ENCODE measurements at regions not wholly inside any gene's neighbourhood (a gene's known extent, or its start where the extent isn't known, plus 50 kb on each side); places are given as distances from the start of the nearest gene placed in this dataset.

DNA sequence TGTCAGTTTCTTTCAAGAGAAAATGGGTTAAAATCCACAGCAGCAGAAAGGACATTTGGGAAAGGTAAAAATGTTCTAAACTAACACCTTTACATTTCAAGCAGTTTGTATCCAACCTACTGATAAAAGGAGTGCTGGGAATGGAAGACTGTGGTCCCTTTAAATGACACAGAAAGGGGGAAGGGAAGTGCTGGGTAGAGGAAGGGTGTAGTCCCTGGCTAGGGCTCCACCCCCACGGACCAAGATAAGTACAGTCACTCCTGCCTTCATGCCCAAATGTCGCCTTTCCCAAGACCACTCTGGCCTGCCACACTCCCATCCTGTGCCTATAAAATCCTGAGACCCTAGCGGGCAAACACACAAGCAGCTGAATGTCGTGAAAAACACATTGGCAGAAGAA lies 350.9 kb upstream of the POU1F1 start:
- no peak for ATAC-seq
- 38% methylated on average over 2 of the region's 4 CpGs; no CpG with 5 or more reads in 1 of the 2 donors for WGBS, 2 donors (ENCODE audit: low coverage in 1 of 2)

DNA sequence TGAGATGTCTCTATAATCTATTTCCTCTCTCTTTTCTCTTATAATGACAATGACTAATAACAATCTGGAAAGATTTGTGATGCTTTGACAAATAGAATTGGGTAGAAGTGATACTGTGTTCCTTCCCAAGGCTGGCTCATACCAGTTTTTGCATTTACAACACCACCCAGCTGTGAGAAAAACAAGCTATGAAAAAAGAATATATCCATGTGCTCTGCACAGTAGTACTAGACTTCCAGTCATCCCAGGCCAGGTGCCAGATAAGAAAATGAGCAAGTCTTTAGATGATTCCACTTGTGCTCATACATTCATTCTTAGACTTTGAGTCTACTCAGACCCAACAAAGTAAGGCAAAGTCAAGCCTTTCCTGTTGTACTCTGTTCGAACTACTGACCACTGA lies 350.2 kb upstream of the POU1F1 start:
- TF ChIP-seq, protein P1, sequence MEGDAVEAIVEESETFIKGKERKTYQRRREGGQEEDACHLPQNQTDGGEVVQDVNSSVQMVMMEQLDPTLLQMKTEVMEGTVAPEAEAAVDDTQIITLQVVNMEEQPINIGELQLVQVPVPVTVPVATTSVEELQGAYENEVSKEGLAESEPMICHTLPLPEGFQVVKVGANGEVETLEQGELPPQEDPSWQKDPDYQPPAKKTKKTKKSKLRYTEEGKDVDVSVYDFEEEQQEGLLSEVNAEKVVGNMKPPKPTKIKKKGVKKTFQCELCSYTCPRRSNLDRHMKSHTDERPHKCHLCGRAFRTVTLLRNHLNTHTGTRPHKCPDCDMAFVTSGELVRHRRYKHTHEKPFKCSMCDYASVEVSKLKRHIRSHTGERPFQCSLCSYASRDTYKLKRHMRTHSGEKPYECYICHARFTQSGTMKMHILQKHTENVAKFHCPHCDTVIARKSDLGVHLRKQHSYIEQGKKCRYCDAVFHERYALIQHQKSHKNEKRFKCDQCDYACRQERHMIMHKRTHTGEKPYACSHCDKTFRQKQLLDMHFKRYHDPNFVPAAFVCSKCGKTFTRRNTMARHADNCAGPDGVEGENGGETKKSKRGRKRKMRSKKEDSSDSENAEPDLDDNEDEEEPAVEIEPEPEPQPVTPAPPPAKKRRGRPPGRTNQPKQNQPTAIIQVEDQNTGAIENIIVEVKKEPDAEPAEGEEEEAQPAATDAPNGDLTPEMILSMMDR (IDR thresholded peaks at IDR 0.05) = no peak
- TF ChIP-seq EP300 (IDR thresholded peaks at IDR 0.05) (no peak), POLR2AphosphoS5 (IDR thresholded peaks at IDR 0.05) (no peak), POLR2A (IDR thresholded peaks at IDR 0.05) (no peak)
- no peaks in the 10 kb centered on the region for H3K4me1 ChIP-seq
- H3K4me3 ChIP-seq = no peak overlapping the region
- no peaks in the 10 kb centered on the region for H3K9me3 ChIP-seq
- 62% methylated on average over 1 of the region's 1 CpG; no CpG with 5 or more reads in 1 of the 2 donors for WGBS, 2 donors (ENCODE audit: low coverage in 1 of 2)
- no peaks in the 10 kb centered on the region for H3K36me3 ChIP-seq
- no peaks in the 10 kb centered on the region for H3K27me3 ChIP-seq
- no peak overlapping the region for H3K27ac ChIP-seq
- ATAC-seq = no peak

More for the DNA sequence above, 350.9 kb upstream of the POU1F1 start:
- no peak overlapping the region for H3K27ac ChIP-seq
- TF ChIP-seq EP300 (IDR thresholded peaks at IDR 0.05) = no peak
- TF ChIP-seq POLR2AphosphoS5 (IDR thresholded peaks at IDR 0.05) = no peak
- TF ChIP-seq POLR2A (IDR thresholded peaks at IDR 0.05) = no peak
- TF ChIP-seq, protein P1 (IDR thresholded peaks at IDR 0.05) = no peak
- H3K4me3 ChIP-seq = no peak overlapping the region
- no peaks in the 10 kb centered on the region for H3K36me3 ChIP-seq
- H3K4me1 ChIP-seq = no peaks in the 10 kb centered on the region
- no peaks in the 10 kb centered on the region for H3K27me3 ChIP-seq
- no peaks in the 10 kb centered on the region for H3K9me3 ChIP-seq

DNA sequence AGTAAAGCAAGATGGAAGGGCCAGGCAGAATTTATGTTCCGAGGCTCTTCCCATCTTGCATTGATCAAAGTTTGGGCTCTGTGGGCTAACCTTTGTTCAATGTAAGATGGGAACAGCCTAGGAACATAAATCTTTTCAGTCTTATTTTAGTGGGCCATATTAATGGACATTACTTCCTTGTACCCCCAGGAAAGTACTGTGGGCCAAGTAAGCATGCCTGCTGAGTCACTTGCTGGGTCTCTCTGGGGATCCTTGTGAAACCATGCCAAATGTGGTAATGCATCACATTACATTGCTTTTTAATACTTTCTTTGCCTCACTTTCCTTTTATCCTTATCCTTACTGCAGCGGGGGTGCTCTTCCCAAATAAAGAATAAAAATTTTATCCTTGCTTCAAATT lies 349.5 kb upstream of the POU1F1 start:
- TF ChIP-seq POLR2AphosphoS5 (IDR thresholded peaks at IDR 0.05) = no peak
- TF ChIP-seq, protein P1 (IDR thresholded peaks at IDR 0.05) = no peak
- no peak for TF ChIP-seq POLR2A (IDR thresholded peaks at IDR 0.05)
- TF ChIP-seq EP300 (IDR thresholded peaks at IDR 0.05) = no peak
- Histone ChIP-seq H3K27me3 (no peaks in the 10 kb centered on the region), H3K4me3 (no peak overlapping the region), H3K4me1 (no peaks in the 10 kb centered on the region), H3K36me3 (no peaks in the 10 kb centered on the region), H3K27ac (no peak overlapping the region), H3K9me3 (no peaks in the 10 kb centered on the region)
- WGBS, 2 donors (ENCODE audit: low coverage in 1 of 2) = 89 to 100% methylated on average over 2 of the region's 2 CpGs
- ATAC-seq = no peak

DNA sequence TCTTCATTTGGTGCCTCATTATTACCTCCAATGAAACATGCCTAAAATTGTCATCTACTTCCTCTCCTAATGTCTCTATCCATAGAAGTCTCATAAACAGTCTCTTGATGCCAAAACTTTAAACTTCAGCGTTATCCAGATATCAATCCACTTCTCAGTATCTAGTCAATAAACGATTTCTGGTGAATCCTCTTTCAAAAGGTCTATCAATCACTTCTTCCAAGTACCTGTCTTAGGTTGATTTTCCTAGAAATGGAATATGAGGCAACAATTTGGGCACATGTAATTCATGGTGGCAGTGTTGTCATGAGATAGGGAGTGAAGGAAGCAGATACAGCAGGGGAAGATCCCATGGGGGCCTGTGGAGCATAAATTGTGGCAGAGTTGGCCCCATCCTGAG lies 348.5 kb upstream of the POU1F1 start:
- no peak for TF ChIP-seq POLR2A (IDR thresholded peaks at IDR 0.05)
- no peak for TF ChIP-seq POLR2AphosphoS5 (IDR thresholded peaks at IDR 0.05)
- TF ChIP-seq, protein P1 (IDR thresholded peaks at IDR 0.05) = no peak
- TF ChIP-seq EP300 (IDR thresholded peaks at IDR 0.05) = no peak
- Histone ChIP-seq H3K4me1 (no peaks in the 10 kb centered on the region), H3K4me3 (no peak overlapping the region), H3K9me3 (no peaks in the 10 kb centered on the region), H3K36me3 (no peaks in the 10 kb centered on the region), H3K27me3 (no peaks in the 10 kb centered on the region), H3K27ac (no peak overlapping the region)
- ATAC-seq = no peak
- WGBS, 2 donors (ENCODE audit: low coverage in 1 of 2) = 54 to 60% methylated on average over 1 to 2 of the region's 2 CpGs

DNA sequence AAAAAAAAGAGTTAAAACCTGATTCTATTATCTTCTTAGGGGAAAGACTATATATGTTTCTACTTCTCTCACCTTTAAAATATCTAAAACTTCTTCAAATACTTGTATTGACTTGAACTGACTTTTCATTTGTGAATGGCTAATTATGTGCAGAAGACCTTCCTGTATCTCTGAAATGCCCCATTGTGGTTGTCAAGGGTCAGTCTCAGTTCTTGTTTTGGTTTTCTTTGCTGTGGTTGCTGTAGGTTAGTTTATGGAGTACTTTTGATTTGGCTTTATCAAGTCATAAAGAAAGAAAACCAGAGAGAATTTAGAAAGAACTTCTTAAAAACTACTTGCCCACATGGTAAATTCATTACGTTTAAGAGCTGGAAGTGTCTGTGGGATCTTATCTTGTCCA lies 345.3 kb upstream of the POU1F1 start:
- no peak overlapping the region for H3K27ac ChIP-seq
- 59 to 80% methylated on average over 1 of the region's 1 CpG for WGBS, 2 donors (ENCODE audit: low coverage in 1 of 2)
- no peaks in the 10 kb centered on the region for H3K36me3 ChIP-seq
- no peak overlapping the region for H3K4me3 ChIP-seq
- no peaks in the 10 kb centered on the region for H3K9me3 ChIP-seq
- no peak for ATAC-seq
- TF ChIP-seq, protein P1 (IDR thresholded peaks at IDR 0.05) = no peak
- no peak for TF ChIP-seq POLR2A (IDR thresholded peaks at IDR 0.05)
- no peak for TF ChIP-seq POLR2AphosphoS5 (IDR thresholded peaks at IDR 0.05)
- no peak for TF ChIP-seq EP300 (IDR thresholded peaks at IDR 0.05)
- H3K27me3 ChIP-seq = no peaks in the 10 kb centered on the region
- no peaks in the 10 kb centered on the region for H3K4me1 ChIP-seq

Data from gastroesophageal sphincter (tissue), 4 donors.